ENCODE measurements at regions not wholly inside any gene's neighbourhood (a gene's known extent, or its start where the extent isn't known, plus 50 kb on each side); places are given as distances from the start of the nearest gene placed in this dataset.
A peak's percentile ranks its signal among the peaks of the same experiment; 100 is the strongest.

- Histone ChIP-seq H3K4me1 (ENCODE audit: control insufficient read depth, extremely low read depth, insufficient read depth, low read length) (peaks cover 4% of the 10 kb centered on the region), H3K79me2 (ENCODE audit: control insufficient read depth, insufficient read depth, low read length) (no peaks in the 10 kb centered on the region), H3K9ac (ENCODE audit: insufficient read depth, low read length) (no peak overlapping the region), H3K4me2 (ENCODE audit: extremely low read depth, insufficient read depth, low read length) (no peak overlapping the region), H3K27ac (ENCODE audit: insufficient read depth, low read length) (no peak overlapping the region), H3K9me3 (ENCODE audit: control insufficient read depth, insufficient read depth, low read depth, low read length) (no peaks in the 10 kb centered on the region), H3K4me3 (replicated peaks in 1 of 4; ENCODE audit: control extremely low read depth in 1 of 4, insufficient read depth in 1 of 4, low read depth in 3 of 4, low read length in 4 of 4) (no peak overlapping the region), H4K20me1 (ENCODE audit: control insufficient read depth, extremely low read depth, insufficient read depth, low read length) (no peaks in the 10 kb centered on the region), H3K27me3 (ENCODE audit: control insufficient read depth, insufficient read depth, low read length) (no peaks in the 10 kb centered on the region), H3K36me3 (ENCODE audit: control insufficient read depth, insufficient read depth, low read length) (no peaks in the 10 kb centered on the region), H2AFZ (ENCODE audit: low read length) (no peak overlapping the region)
- DNase-seq (ENCODE audit: low read depth in 2 of 2), result no peak
- no peak for TF ChIP-seq EZH2 (IDR thresholded peaks at IDR 0.05; ENCODE audit: low read length, missing control alignments)
- no peak for TF ChIP-seq CTCF (conservative IDR thresholded peaks at IDR 0.05 in 1 of 2, IDR thresholded peaks at IDR 0.05 in 1 of 2; ENCODE audit: low read depth in 1 of 2, low read length in 2 of 2)
These were observed 125.5 kb upstream of the SERBP1 start for GRCh38 chr1:67555461-67556296.

GRCh38 chr1:67556297-67556900 lies 126.2 kb upstream of the SERBP1 start:
- no peaks in the 10 kb centered on the region for H4K20me1 ChIP-seq (ENCODE audit: control insufficient read depth, extremely low read depth, insufficient read depth, low read length)
- TF ChIP-seq CTCF (conservative IDR thresholded peaks at IDR 0.05 in 1 of 2, IDR thresholded peaks at IDR 0.05 in 1 of 2; ENCODE audit: low read depth in 1 of 2, low read length in 2 of 2), result no peak
- TF ChIP-seq EZH2 (IDR thresholded peaks at IDR 0.05; ENCODE audit: low read length, missing control alignments), result no peak
- H3K27me3 ChIP-seq (ENCODE audit: control insufficient read depth, insufficient read depth, low read length), result no peaks in the 10 kb centered on the region
- DNase-seq (ENCODE audit: low read depth in 2 of 2), result no peak
- H2AFZ ChIP-seq (ENCODE audit: low read length), result no peak overlapping the region
- no peaks in the 10 kb centered on the region for H3K36me3 ChIP-seq (ENCODE audit: control insufficient read depth, insufficient read depth, low read length)
- H3K9me3 ChIP-seq (ENCODE audit: control insufficient read depth, insufficient read depth, low read depth, low read length), result no peaks in the 10 kb centered on the region
- no peak overlapping the region for H3K4me3 ChIP-seq (replicated peaks in 1 of 4; ENCODE audit: control extremely low read depth in 1 of 4, insufficient read depth in 1 of 4, low read depth in 3 of 4, low read length in 4 of 4)
- H3K4me1 ChIP-seq (ENCODE audit: control insufficient read depth, extremely low read depth, insufficient read depth, low read length), result peaks cover 6% of the 10 kb centered on the region
- H3K27ac ChIP-seq (ENCODE audit: insufficient read depth, low read length), result no peak overlapping the region
- H3K79me2 ChIP-seq (ENCODE audit: control insufficient read depth, insufficient read depth, low read length), result no peaks in the 10 kb centered on the region
- no peak overlapping the region for H3K9ac ChIP-seq (ENCODE audit: insufficient read depth, low read length)
- H3K4me2 ChIP-seq (ENCODE audit: extremely low read depth, insufficient read depth, low read length), result no peak overlapping the region

GRCh38 chr1:67557696-67558448 lies 127.1 kb upstream of the GADD45A start:
- Histone ChIP-seq H3K36me3 (ENCODE audit: control insufficient read depth, insufficient read depth, low read length) (no peaks in the 10 kb centered on the region), H3K27ac (ENCODE audit: insufficient read depth, low read length) (no peak overlapping the region), H4K20me1 (ENCODE audit: control insufficient read depth, extremely low read depth, insufficient read depth, low read length) (no peaks in the 10 kb centered on the region), H3K4me3 (replicated peaks in 1 of 4; ENCODE audit: control extremely low read depth in 1 of 4, insufficient read depth in 1 of 4, low read depth in 3 of 4, low read length in 4 of 4) (no peak overlapping the region), H3K9me3 (ENCODE audit: control insufficient read depth, insufficient read depth, low read depth, low read length) (no peaks in the 10 kb centered on the region), H3K79me2 (ENCODE audit: control insufficient read depth, insufficient read depth, low read length) (no peaks in the 10 kb centered on the region), H3K4me2 (ENCODE audit: extremely low read depth, insufficient read depth, low read length) (no peak overlapping the region), H3K4me1 (ENCODE audit: control insufficient read depth, extremely low read depth, insufficient read depth, low read length) (peaks cover 8% of the 10 kb centered on the region), H2AFZ (ENCODE audit: low read length) (no peak overlapping the region), H3K27me3 (ENCODE audit: control insufficient read depth, insufficient read depth, low read length) (no peaks in the 10 kb centered on the region), H3K9ac (ENCODE audit: insufficient read depth, low read length) (no peak overlapping the region)
- DNase-seq (ENCODE audit: low read depth in 2 of 2), result peak in 1 of 2 donors; percentile 23
- no peak for TF ChIP-seq CTCF (conservative IDR thresholded peaks at IDR 0.05 in 1 of 2, IDR thresholded peaks at IDR 0.05 in 1 of 2; ENCODE audit: low read depth in 1 of 2, low read length in 2 of 2)
- no peak for TF ChIP-seq EZH2 (IDR thresholded peaks at IDR 0.05; ENCODE audit: low read length, missing control alignments)

Data from fibroblast of lung (primary cell).